IMR-90 (cell line): ENCODE measurements at regions not wholly inside any gene's neighbourhood (a gene's known extent, or its start where the extent isn't known, plus 50 kb on each side); places are given as distances from the start of the nearest gene placed in this dataset.

Experiments
- BHLHE40 ChIP-seq: fragments of 150-350 bp; IDR thresholded peaks from 2 replicates; pipeline ENCODE4 v1.6.1; 2016; ENCODE audit warnings: mild to moderate bottlenecking, low read depth, low read length
- CHD1 ChIP-seq: IDR thresholded peaks from 2 replicates; pipeline ENCODE4 v1.6.1; 2012; ENCODE audit warnings: low read depth, low read length, improper control_type of control experiment
- CTCF ChIP-seq: conservative IDR thresholded peaks from 2 replicates; pipeline ENCODE4 v1.5.1; 2012; ENCODE audit warnings: mild to moderate bottlenecking, low read depth, low read length, improper control_type of control experiment
- MAFK ChIP-seq: IDR thresholded peaks from 2 replicates; pipeline ENCODE4 v1.6.1; 2012; ENCODE audit warnings: low read depth, low read length, improper control_type of control experiment
- MXI1 ChIP-seq: IDR thresholded peaks from 2 replicates; pipeline ENCODE4 v1.6.1; 2012; ENCODE audit warnings: low read depth, mild to moderate bottlenecking, low read length, moderate library complexity, borderline replicate concordance
- POLR2A ChIP-seq: IDR thresholded peaks from 2 replicates; pipeline ENCODE4 v1.6.1; 2012; ENCODE audit warnings: mild to moderate bottlenecking, low read depth, low read length

DNA sequence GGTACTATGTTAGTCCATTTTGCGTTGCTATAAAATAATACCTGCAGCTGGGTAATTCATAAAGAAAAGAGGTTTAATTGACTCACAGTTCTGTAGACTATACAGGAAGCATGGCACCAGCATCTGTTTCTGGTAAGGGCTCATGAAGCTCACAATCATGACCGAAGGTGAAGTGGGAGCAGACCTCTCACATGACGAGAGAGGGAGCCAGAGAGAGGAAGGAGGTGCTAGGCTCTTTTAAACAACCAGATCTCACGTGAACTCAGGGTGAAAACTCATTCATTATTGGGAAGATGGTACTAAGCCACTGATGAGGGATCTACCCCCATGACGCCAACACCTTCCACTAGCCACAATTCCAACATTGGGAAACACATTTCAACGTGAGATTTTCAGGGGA lies 301.7 kb upstream of the MDFIC2 start:
- TF ChIP-seq CHD1 (no peak), MAFK (no peak), CTCF (no peak), BHLHE40 (no peak), MXI1 (no peak), POLR2A (no peak)
